GM21717 (cell line): ENCODE measurements at regions not wholly inside any gene's neighbourhood (a gene's known extent, or its start where the extent isn't known, plus 50 kb on each side); places are given as distances from the start of the nearest gene placed in this dataset.
"Not testable (repeated sequence)": the region's sequence is repeated elsewhere in the genome, so short reads cannot be mapped to it uniquely, and the experiment has no call there.

Experiments used
- ATAC-seq: cut with Tn5 transposase; IDR thresholded peaks from one replicate; pipeline ENCODE4 v1.9.1; 2021; ENCODE audit warnings: mild to moderate bottlenecking, moderate library complexity; ENCODE audit not compliant: unreplicated experiment

DNA sequence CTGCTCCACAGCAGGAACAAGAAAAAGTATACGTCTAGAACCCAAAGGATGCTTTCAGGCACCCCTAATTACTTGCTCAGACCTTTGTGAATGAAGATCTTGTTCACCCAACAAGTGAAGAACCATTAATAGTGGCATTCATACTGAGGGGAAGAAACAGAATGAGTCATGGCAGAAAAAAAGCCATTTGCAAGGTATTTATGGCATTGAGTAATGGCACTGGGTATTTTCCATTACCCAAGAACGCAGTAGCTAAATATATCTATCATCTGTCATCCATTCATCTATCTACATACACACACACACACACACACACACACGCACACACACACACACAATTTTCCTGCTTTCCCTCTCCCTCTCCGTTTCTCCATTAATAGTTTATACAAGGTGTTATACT lies 56.4 kb upstream of the XIRP2 start:
- ATAC-seq = no peak

DNA sequence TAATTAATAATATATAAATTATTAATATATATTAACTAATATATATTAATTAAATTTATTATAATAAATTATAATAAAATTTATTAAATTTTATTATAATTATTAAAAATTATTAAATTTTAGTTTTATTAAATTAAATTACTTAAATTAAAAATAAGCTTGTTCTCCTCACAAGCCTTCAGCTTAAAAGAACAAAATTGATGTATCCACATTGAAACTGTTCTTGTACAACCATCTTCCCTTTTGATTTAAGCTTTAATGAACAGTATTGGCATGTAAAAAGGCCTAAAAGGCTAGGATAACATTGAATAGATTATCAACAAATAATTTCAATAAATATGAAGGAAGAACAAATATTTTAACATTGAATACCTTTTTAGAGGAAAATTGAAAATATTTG lies 62.4 kb upstream of the XIRP2 start:
- no peak for ATAC-seq

DNA sequence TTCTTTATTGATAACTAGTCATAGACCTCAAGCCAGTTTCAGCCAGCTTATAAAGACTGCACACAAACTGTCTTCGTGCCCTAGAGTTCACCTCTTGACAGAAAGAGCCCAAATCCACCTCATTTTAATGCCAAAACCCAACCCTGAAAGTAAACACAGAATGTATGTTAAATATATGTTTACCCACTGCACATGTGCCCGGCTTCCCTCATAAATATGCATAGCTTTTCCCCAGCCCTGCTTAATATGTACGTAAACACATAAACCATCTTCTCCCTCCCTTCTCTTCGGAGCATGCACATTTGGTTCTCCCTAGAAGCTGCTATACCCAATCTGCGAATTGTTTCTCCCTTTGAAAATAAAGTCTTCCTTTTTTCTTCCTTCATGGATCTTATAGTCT lies 73.9 kb upstream of the XIRP2 start:
- ATAC-seq = no peak

DNA sequence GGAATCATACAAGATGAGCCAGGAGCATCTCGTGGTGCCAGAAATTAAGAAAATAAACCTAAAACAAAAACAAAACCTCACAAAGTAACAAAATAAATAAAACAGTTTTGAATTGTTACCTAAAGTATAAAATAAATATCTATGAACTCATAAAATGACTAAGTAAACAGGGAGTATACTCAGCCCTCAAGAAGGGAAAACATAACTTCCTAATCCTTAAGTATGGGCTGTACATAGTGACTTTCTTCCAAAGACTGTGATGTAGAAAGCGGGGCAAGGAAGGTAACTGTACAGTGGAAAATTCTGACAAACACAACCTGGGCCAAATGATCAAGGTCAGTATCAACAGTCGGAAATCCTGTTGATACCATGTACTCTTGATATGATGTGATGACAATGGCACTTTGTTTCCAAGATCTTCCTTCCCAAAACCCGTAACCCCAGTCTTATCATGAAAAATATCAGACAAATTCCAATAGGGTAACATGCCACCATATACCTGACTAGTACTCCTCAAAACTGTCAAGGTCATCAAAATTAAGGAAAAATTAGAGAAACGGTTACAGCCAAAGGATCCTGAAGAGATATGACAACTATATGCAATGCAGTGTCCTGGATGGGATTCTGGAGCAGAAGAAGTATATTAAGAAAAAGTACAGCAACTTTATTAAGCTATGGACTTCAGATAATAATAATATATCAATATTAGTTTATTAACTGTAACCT lies 76.0 kb upstream of the XIRP2 start:
- ATAC-seq = no peak

DNA sequence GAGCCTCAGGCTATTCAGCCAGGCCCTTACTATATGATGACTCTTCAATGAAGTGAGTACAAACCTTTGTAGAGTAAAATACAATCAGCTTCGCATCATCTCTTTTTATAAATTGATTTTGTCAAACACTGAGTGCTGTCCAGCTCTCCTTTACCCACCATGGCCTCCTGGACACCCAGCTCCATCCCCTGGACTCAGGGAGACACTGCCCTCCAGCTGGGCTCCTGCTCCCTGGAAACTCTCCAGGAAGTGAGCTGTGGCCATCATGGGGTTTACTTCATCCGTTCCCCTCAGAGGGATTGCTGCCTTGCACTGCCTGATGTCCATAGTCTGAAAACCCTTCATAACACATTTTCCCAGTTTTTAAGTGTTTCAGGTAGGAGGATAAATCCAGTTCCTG lies 82.5 kb upstream of the XIRP2 start:
- ATAC-seq = no peak

DNA sequence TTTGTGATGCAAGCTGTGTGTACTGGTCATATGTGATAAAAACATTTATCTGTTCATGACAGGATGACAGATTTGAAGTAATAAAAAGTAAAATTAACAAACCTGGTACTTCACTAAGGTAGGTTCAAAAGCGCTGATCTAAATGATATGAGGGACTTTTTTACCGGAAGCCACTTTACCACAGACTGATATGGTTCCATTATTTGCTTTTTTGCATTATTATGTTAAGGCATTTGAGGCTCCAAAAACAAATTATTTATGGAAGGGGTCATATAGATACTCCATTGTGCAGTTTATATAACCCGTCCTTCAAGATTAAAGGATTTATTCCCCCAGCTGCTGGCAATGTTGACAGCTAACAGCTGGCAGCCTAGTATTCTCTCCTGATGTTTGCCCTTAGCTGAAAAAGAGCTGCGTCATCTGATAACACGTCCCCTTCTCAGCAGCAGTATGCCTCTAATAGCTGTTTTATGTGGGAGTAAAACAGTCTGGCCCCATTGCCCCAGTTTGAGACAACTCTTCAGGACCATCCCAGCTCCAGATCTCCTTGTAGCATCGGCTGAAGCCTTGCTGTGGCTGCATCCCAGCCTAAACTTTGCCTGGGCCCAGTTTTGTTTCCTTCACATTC lies 84.8 kb upstream of the XIRP2 start:
- no peak for ATAC-seq

DNA sequence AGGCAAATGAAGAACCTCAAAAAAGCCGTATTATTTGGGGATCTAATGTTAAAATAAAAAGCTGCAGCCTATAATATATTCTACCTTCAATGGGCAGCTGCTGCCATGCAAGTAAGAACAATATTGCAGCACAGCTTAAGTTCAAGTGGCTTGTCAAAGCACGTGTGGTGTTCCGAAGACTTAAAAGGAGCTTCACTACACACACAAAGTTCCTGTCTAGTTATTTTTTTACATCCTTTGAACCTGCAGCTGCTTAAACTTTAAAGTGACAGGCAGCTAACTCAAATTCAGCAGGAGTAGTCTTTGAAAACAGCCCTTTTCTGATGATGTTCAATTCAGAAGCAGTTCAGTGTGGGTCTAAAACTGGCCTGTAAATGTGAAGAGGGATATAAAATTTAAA lies 85.8 kb upstream of the XIRP2 start:
- no peak for ATAC-seq

DNA sequence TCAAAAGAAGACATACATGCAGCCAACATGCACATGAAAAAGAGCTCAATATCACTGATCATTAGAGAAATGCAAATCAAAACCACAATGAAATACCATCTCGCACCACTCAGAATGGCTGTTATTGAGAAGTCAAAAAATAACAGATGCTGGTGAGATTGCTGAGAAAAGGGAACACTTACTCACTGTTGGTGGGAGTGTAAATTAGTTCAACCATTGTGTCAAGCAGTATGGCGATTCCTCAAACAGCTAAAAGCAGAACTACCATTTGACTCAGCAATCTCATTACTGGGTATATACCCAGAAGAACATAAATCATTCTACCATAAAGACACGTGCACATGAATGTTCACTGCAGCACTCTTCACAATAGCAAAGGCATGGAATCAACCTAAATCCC lies 95.5 kb upstream of the XIRP2 start:
- ATAC-seq = no peak

DNA sequence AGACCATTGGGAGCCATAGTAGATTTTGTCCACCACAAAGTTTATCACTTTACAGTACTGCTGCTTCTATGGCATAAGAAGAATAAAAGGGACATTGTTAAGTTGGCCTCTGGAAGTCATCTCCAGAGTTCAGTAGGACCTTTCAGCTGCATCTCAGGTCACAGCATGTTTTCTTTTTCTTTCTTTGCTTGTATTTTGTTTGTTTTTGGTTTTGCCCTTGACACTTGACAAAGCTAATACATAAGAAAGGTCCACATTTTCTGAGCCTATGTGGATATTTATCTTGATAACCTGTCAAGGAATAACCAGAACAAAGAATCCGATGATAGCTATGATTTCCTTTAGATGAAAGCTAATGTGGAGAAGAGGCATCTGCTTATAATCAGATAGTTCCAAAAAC lies 101.6 kb upstream of the XIRP2 start:
- no peak for ATAC-seq

DNA sequence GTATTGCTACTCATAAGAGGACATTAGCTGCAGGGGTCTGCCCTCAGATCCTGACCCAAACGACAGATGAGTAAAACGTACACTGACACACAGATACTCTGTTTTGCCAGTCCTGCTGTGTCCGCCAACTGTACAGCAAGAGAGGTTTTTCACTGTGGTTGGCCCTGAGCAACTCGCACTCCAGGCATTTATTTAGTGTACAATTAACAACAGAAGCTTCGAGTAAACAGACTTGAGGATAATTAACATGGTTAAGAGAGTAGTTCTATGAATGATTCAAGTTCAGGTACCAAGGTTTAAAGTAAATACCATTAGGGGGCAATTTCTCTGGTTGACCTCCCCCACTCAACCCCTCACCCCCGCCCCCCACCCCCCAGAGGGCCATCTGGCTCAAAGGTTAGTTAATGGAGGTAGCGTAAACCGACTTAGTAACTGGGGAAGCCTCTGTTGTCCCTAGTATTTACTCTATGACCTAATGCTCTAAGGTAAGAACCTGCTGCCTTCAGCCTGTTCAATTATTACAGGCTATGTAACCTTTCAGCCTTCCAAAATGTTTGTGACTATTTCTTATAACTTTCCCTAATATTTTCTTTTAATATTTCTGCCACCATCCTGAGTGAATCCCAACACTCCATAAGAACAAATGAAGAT lies 103.9 kb upstream of the XIRP2 start:
- no peak for ATAC-seq

DNA sequence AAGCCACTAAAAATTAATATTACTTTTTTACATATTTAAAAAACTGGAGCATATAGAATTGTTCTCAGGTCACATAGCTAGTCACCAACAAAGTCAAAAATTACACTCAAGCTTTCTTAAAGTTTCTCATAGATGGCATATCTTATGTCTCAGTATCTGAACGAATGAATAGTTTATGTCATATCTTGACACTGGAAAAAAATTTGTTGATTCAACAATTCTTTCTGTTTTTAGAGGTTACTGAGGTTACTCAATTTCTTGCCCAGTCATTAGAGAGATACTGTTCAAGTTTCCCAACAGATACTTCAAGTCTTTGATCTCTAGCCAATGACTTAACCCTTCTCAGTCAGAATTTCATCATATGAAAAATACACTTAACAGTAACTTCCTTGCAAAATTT lies 113.1 kb upstream of the XIRP2 start:
- ATAC-seq = no peak

DNA sequence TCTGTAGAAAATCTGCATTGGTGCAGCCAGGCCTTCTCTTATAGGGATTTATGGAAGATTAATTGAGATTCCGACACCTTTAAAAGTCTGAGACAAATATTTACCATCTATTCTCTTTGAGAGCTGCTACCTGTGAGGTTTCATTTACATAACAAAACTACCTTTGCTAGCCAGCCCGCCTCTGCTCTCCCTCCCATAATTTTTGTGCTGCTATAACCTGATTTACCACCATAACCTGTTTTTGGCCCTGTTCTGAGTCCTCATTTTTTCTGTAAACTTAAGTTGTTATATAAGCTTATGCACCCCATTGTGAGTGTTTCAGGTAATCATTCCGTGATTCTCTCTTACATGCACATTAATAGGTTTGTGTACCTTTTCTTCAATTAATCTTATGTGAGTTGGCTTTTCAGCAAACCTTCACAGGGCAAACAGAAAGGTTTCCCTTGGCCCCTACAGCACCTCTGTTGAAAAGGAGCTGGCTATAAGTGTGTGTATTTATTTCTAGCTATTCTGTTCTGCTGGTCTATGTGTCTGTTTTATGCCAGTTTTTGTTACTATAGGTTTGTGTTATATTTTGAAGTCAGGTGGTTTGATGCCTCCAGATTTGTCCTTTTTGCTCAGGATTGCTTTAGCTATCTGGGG lies 114.9 kb upstream of the XIRP2 start:
- no peak for ATAC-seq

DNA sequence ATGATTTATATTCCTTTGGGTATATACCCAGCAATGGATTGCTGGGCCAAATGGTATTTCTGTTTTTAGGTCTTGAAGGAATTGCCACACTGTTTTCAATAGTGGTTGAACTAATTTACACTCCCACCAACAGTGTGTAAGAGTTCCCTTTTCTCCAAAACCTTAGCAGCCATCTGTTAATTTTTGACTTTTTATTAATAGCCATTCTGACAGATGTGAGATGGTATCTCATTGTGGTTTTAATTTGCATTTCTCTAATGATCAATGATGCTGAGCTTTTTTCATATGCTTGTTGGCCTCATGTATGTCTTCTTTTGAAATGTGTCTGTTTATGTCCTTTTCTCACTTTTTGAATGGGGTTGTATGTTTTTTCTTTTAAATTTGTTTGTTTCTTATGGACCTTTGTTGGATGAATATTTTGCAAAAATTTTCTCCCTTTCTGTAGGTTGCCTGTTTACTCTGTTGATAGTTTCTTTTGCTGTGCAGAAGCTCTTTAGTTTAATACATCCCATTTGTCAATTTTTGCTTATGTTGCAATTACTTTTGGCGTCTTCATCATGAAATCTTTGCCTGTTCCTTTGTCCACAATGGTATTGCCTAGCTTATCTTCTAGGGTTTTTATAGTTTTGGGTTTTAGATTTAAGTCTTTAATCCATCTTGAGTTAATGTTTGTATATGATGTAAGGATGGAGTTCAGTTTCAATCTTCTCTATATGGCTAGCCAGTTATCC lies 119.7 kb upstream of the XIRP2 start:
- ATAC-seq = no peak

DNA sequence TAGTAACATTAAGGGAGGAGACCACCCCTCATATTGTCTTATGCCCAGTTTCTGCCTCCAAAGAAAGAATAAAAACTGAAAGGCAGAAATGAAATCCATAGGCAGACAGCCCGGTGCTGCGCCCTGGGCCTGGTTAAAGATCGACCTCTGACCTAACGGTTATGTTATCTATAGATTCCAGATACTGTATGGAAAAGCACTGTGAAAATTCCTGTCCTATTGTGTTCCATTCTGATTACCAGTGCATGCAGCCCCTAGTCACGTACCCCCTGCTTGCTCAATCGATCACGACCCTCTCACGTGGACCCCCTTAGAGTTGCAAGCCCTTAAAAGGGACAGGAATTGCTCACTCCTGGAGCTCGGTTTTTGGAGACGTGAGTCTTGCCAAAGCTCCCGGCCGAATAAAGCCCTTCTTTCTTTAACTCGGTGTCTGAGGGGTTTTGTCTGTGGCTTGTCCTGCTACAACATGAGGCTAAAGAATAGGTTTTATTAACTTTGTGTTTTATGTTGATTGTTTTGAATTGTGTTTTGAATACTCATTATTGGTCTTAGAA lies 121.4 kb upstream of the XIRP2 start:
- not testable (repeated sequence) for ATAC-seq

DNA sequence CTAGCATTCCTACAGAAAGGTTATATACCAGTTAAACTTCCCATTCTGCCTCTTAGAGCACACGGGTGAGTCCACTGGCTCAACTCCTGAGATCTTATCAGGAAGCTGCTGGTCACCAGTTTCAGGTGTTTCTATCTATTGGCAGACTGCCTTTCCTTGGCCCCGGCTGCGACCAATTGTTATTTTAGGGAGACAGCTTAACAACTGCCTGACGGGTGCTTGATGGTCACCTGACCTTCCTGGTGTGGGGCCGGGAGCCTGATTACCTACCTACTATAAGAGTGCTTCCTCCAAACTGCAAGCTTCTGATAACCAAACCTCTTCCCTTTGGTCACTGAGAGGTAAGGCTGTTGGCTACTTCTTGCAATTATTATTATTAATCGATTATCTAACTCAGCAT lies 122.1 kb upstream of the XIRP2 start:
- no peak for ATAC-seq

DNA sequence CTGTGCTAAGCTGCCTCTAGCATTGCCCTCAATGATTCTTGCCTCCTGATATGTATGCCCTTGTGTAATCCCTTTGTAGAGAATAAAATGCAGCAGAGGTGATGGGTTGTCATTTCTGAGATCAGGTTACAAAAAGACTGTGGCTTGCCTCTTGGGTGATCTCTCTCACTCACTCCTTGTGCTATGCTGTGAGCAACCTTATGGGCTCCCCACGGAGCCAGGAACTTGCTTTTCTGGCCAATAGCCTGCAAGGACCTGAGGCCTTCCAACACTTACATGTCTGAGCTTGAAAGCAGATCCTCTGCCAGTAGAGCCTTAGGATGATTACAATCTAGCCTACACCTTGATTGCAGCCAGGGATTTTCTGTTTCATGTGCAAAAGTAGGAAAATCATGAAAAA lies 123.1 kb upstream of the XIRP2 start:
- no peak for ATAC-seq

DNA sequence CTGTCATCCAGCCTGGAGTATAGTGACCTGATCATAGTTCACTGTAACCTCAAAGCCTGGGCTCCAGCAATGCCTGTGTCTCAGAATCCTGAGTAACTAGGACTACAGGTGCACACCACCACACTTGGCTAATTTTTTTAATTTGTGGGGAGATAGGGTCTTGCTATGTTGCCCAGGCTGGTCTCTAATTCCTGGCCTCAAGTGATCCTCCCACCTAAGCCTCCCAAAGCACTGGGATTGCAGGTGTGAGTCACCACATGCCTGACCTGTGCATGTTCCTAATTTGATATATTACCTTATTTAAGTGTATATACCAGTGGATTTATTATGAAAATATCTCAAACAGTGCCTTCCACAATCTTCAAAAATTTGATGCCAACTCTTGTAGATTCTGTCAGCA lies 123.6 kb upstream of the XIRP2 start:
- no peak for ATAC-seq

DNA sequence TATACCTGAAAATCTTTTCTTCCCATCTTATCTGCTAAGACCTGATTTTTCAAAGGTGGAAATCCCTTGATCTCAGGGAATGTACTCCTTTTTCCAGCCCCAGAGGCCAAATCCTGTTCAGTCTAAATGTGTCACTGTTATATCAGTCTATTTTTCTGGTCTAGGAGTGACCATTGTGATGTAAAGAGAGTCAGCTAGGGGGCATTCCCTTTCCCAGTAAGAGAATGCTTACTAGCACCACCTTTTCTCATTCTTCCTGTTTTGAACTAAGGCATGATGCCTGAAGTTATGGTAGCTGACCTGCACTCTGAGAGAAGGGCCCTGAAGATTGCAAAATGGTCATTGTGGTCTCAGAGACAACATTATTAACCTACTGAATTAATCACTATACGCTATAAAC lies 124.1 kb upstream of the XIRP2 start:
- ATAC-seq = no peak

DNA sequence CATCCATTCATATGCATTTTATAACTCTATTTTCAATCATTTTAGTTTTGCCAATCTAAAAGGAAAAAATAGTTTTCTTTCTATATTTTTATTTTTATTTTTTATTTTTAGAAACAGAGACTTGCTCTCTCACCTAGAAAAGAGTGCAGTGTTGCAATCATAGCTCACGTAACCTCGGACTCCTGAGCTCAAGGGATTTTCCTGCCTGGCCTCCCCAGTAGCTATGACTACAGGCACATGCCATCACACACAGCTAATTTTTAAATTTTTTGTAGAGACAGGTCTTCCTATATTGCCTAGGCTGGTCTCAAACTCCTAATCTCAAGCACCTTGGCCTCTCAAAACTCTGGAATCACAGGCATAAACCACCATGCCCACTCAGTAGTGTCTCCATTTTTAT lies 125.5 kb upstream of the XIRP2 start:
- ATAC-seq = no peak

DNA sequence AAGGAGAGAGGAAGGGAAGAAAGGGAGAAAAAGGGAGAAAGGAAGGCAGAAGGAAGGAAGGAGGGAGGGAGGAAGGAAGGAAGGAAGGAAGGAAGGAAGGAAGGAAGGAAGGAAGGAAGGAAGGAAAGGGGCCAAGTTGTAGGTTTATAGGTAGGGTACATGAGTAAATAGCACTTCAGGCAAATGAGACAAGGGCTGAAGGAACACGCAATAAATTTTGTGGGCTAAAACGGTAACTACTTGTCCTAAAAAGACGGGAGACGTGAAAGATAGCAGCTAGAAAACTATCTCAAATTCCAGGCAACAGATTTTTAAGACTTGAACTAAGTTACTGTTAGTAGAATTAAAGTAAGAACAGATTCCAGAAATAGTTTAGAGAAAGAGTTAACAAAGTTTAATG lies 129.3 kb upstream of the XIRP2 start:
- no peak for ATAC-seq

DNA sequence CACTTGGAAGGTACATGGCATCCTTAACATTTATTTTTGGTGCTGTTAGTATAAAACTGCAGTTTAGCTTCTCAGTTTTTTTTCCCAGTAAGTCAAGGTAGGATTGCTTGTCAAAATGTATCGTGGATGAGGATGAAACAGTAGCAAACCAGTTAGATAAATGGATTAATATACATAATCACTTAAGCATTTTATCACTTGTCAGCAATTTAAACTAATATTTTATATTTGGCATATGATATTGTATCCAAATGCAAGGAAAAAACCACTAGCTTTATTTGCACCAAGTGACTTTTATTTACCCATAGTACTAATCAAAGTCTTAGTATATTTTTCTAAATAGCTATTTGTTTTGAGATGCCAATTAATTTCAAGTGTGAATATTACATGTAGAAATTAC lies 137.7 kb upstream of the XIRP2 start:
- ATAC-seq = no peak
